Erythroblast (primary cell): ENCODE measurements at regions not wholly inside any gene's neighbourhood (a gene's known extent, or its start where the extent isn't known, plus 50 kb on each side); places are given as distances from the start of the nearest gene placed in this dataset.
"Not testable (repeated sequence)": the region's sequence is repeated elsewhere in the genome, so short reads cannot be mapped to it uniquely, and the experiment has no call there.

Experiments
- DNase-seq, 2 experiments: peaks; one replicate each; lab custom pipeline; 2025; lab: John Stamatoyannopoulos, UW
- GATA1 ChIP-seq: IDR thresholded peaks from 2 replicates; pipeline ENCODE4 v1.6.1; 2011; ENCODE audit warnings: low read depth, mild to moderate bottlenecking, control low read depth, low read length, moderate library complexity
- POLR2A ChIP-seq: IDR thresholded peaks from 2 replicates; pipeline ENCODE4 v1.6.1; 2011; ENCODE audit warnings: mild to moderate bottlenecking, low read length

- no peak for DNase-seq
- TF ChIP-seq GATA1 (no peak), POLR2A (no peak)
Observed at GRCh38 chr7:138233189-138233588, 156.9 kb downstream of the AKR1D1 start.

- DNase-seq = no peak
- TF ChIP-seq GATA1 (no peak), POLR2A (no peak)
Observed at GRCh38 chr7:138235207-138235606, 158.9 kb downstream of the AKR1D1 start.

DNA sequence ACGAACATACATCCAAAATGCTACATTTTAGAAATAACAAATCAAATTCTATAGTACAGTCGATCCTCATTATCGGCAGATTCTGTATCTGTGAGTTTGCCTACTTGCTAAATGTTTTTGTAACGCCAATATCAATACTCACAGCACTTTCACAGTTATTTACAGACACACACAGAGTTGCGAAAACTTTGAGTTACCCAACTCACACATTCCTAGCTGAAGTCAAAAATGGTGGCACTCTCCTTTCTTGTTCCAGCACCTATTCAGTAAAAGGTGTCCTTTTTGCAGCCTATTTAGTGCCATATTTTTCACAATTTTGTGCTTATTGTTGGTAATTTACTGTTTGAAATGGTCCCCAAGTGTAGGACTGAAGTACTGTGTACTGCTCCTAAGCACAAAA lies 161.7 kb downstream of the AKR1D1 start:
- no peak for TF ChIP-seq POLR2A
- TF ChIP-seq GATA1 = no peak

DNA sequence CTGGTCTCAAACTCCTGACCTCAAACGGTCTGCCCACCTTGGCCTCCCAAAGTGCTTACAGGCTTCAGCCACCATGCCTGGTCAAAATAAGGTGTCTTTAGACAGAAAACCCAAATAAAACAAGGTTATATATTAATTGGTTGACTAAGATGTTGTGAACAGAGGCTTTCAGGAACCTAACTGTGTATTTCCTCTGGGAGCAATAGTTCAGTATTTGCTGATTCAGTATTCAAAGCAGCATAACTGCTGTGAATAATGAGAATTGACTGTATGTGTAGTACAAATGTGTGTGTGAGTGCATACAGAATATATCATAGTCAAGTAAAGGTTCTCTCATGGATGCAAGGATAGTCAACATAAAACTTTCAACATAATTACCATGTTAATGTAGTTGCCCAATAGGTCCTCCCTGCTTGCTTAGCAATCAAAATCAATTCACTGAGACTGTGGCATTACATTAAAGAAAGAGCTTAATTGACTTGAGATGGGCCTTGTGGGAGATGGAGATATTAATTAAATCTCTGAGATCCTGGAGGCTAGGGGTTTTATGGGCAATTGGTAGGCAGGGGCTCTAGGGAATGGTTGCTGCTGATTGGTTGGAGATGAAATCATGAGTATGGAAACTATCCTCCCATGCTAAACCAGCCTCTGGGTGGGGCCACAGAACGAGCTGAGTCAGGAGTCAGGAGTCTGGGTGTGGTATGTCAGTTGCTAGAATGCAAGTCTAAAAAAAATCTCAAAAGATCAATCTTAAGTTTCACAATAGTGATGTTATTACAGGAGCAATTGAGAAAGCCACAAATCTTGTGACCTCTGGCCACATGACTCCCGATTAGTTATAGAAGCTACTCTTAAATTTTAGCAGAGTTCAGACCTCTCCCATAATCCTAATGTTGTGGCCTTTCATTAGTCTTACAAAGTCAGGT lies 162.7 kb downstream of the AKR1D1 start:
- TF ChIP-seq GATA1 (no peak), POLR2A (no peak)
- DNase-seq = peak; percentile 42 to 46

More for the DNA sequence above, 161.7 kb downstream of the AKR1D1 start:
- no peak for DNase-seq

DNA sequence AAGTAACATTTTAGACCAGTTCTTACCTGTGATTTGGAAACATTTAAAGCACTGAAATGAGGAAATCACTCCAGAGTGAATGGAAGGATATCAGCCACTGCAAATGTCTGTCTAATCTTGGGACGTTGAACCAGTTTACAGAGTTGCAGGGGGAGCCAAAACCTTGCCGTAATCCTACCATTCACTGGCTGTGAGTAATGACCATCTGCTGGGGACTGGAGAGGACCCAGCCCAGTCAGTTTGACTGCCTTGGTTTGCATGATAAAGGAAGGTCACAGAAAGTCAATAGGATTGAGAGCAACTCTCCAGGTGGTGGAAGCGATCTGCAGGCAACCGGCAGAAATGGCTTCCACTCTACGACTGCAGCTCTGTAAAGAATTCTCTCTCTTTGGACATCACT lies 167.2 kb downstream of the AKR1D1 start:
- TF ChIP-seq GATA1 (no peak), POLR2A (no peak)
- DNase-seq = peak; percentile 17 to 28

GRCh38 chr7:138243836-138244235 lies 167.6 kb downstream of the AKR1D1 start:
- TF ChIP-seq GATA1 (no peak), POLR2A (no peak)

GRCh38 chr7:138244606-138245005 lies 168.3 kb downstream of the AKR1D1 start:
- TF ChIP-seq POLR2A (no peak), GATA1 (no peak)
- DNase-seq = no peak

More at GRCh38 chr7:138243836-138244235, 167.6 kb downstream of the AKR1D1 start:
- DNase-seq = no peak

GRCh38 chr7:138245216-138245615 lies 169.0 kb downstream of the AKR1D1 start:
- no peak for DNase-seq
- TF ChIP-seq POLR2A (no peak), GATA1 (no peak)

GRCh38 chr7:138245682-138246081 lies 169.4 kb downstream of the AKR1D1 start:
- TF ChIP-seq POLR2A = no peak
- TF ChIP-seq GATA1 = no peak
- DNase-seq = no peak

- DNase-seq = no peak
- TF ChIP-seq GATA1 (no peak), POLR2A (no peak)
Observed at GRCh38 chr7:138246428-138246827, 170.2 kb downstream of the AKR1D1 start.

DNA sequence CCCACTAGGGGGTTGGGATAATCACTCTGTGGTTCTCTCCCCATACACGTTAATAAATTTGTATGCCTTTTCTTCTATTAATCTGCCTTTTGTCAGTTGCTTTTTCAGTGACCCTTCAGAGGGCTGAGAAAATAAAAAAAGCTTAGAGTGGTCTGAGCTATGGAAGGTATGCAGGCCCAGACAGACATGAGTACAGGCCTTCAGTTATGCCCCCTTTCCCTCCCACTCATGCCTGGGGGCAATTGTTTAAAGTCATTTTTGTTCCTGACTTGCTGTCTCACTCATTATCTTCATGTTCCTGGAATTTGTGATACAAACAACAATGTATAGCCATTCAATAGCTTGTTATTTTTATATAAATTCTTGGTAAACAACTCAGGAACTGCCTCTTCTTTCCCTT lies 170.8 kb downstream of the AKR1D1 start:
- TF ChIP-seq GATA1 (no peak), POLR2A (no peak)
- DNase-seq = no peak

DNA sequence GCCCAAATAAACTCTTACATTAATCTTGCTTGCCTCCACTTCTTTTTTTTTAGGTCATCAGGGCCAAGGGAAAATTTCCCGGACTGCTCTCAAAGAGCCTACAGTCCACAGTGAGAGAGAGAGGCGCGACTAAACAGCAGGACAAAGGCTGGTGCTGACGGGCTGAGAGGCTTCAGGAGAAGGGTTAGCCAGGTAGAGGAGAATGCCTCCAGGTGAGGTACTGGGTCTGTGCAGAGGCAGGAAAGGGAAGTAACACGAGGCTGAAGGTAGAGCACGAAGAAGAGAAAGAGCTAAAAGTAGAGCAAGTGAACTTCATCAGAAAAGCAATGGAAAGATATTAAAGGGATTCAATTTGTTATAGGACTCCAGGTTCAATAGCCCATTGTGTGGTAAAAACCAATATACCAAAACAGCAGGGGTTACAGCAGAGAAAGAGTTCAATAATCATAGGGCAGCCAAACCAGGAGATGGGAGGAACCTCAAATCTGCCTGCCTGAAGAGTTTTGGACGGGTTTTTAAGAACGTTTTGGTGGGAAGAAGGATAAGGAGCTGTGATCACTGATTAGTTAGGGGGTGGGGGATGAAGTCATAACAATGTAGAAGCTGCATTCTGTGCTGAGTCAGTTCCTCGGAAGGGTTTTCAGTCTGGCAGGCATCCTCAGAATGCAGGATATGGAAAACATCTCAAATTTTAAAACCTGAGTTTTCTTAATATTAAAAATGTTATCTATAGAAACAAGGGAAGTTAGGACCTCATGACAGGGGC lies 171.5 kb downstream of the AKR1D1 start:
- no peak for DNase-seq
- TF ChIP-seq GATA1 (no peak), POLR2A (no peak)

- no peak for DNase-seq
- TF ChIP-seq GATA1 (no peak), POLR2A (no peak)
Observed at GRCh38 chr7:138248609-138249008, 172.3 kb downstream of the AKR1D1 start.

- TF ChIP-seq POLR2A (no peak), GATA1 (no peak)
- peak; percentile 8 to 14 for DNase-seq
Observed at GRCh38 chr7:138249975-138250374, 173.7 kb downstream of the AKR1D1 start.

DNA sequence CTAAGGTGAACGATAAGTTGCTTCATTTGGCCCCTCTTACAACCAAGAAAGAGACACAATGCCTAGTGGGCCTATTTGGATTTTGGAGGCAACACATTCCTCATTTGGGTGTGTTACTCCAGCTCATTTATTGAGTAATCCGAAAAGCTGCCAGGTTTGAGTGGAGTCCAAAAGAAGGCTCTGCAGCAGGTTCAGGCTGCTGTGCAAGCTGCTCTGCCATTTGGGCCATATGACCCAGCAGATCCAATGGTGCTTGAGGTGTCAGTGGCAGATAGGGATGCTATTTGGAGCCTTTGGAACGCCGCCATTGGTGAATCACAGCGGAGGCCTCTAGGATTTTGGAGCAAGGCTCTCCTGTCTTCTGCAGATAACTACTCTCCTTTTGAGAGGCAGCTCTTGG lies 176.4 kb downstream of the AKR1D1 start:
- DNase-seq = not testable (repeated sequence)
